ENCODE measurements at regions not wholly inside any gene's neighbourhood (a gene's known extent, or its start where the extent isn't known, plus 50 kb on each side); places are given as distances from the start of the nearest gene placed in this dataset.

- DNase-seq (ENCODE audit: low read depth, low spot score): no peak
These were observed 53.0 kb downstream of the HELT start for GRCh38 chr4:185071236-185071811.

GRCh38 chr4:185079271-185079905, 61.1 kb downstream of the HELT start:
- no peak for DNase-seq (ENCODE audit: low read depth, low spot score)

GRCh38 chr4:185080545-185080944, 62.3 kb downstream of the HELT start:
- DNase-seq (ENCODE audit: low read depth, low spot score): no peak

GRCh38 chr4:185082561-185082960, 60.5 kb upstream of the SLC25A4 start:
- DNase-seq (ENCODE audit: low read depth, low spot score): no peak

- peak; percentile 64 for DNase-seq (ENCODE audit: low read depth, low spot score)
These were observed 57.0 kb upstream of the SLC25A4 start for GRCh38 chr4:185086053-185086452.

- DNase-seq (ENCODE audit: low read depth, low spot score): no peak
These were observed 54.2 kb upstream of the SLC25A4 start for GRCh38 chr4:185088899-185089298.

- DNase-seq (ENCODE audit: low read depth, low spot score): no peak
These were observed 52.5 kb upstream of the SLC25A4 start for GRCh38 chr4:185090592-185090991.

GRCh38 chr4:185092535-185093197, 50.4 kb upstream of the SLC25A4 start:
- DNase-seq (ENCODE audit: low read depth, low spot score): no peak
